GM06990 (cell line): ENCODE measurements at regions not wholly inside any gene's neighbourhood (a gene's known extent, or its start where the extent isn't known, plus 50 kb on each side); places are given as distances from the start of the nearest gene placed in this dataset.

Experiments
- DNase-seq: peaks from one replicate; pipeline ENCODE4 v3.0.0-alpha.2; 2011; ENCODE audit not compliant: insufficient read length; ENCODE audit errors: extremely low read depth
- H3K27me3 ChIP-seq: replicated peaks from 2 replicates; pipeline ENCODE4 v1.6.0; 2011; ENCODE audit warnings: low read length; ENCODE audit not compliant: control insufficient read depth, insufficient read depth
- H3K36me3 ChIP-seq: 2 replicates; pipeline ENCODE4 v1.5.1; 2011; ENCODE audit warnings: low read length; ENCODE audit not compliant: control insufficient read depth, insufficient read depth
- H3K4me3 ChIP-seq: replicated peaks from 2 replicates; pipeline ENCODE4 v1.5.1; 2011; ENCODE audit warnings: low read depth, mild to moderate bottlenecking, control low read depth, low read length
- CTCF ChIP-seq: IDR thresholded peaks from 2 replicates; pipeline ENCODE4 v1.5.1; 2011; ENCODE audit warnings: low read length, control low read depth, mild to moderate bottlenecking, inconsistent platforms; ENCODE audit not compliant: insufficient read depth, poor library complexity, severe bottlenecking

DNA sequence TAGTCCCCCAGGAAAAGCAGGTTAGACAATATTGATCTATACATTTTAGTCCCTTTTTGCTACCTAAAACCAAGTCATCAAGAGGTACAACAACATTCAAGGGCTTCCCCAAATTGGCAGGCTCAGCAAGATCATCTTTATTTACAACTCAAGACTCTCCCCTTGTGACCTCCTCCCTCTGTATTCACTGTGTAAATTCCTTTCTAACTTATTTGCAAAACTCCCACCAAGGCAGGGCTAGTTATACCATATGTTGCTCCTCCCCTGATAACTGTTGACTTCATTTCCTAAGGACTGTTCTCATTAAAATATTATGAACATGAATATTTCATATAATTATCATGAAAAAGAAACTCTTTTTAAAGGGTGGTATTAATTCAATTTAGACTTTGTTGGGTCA, 275.6 kb downstream of the DTHD1 start:
- Histone ChIP-seq H3K4me3 (no peak overlapping the region), H3K36me3 (no peaks in the 10 kb centered on the region), H3K27me3 (no peaks in the 10 kb centered on the region)
- no peak for TF ChIP-seq CTCF
- DNase-seq, result no peak

GRCh38 chr4:36568575-36568974, 287.2 kb downstream of the DTHD1 start:
- no peaks in the 10 kb centered on the region for H3K36me3 ChIP-seq
- DNase-seq, result no peak
- TF ChIP-seq CTCF, result no peak
- no peak overlapping the region for H3K4me3 ChIP-seq
- no peaks in the 10 kb centered on the region for H3K27me3 ChIP-seq

DNA sequence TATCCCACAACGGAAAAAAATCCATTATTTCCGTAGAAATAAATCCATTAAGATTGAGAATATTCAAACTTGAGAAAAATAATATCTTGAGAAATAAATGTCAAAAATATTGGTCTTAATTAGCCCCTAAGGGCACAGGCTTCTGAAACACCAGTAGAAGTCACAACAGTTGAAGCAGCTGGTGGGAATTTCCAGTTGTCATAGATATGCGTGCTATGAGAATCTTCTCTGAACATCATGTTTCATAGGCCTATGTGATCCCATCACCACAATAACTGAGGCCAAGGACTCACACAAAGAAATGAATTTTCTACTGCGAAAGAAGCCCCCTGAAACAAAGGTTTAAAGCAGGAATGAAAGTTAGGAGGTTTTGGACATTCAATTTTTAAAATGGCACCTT, 292.0 kb downstream of the DTHD1 start:
- DNase-seq, result no peak
- no peak overlapping the region for H3K4me3 ChIP-seq
- TF ChIP-seq CTCF, result no peak
- H3K27me3 ChIP-seq, result no peaks in the 10 kb centered on the region
- no peaks in the 10 kb centered on the region for H3K36me3 ChIP-seq

- Histone ChIP-seq H3K27me3 (no peaks in the 10 kb centered on the region), H3K4me3 (no peak overlapping the region), H3K36me3 (no peaks in the 10 kb centered on the region)
- DNase-seq, result no peak
- TF ChIP-seq CTCF, result no peak
Measured at GRCh38 chr4:36574816-36575215, 293.4 kb downstream of the DTHD1 start.

DNA sequence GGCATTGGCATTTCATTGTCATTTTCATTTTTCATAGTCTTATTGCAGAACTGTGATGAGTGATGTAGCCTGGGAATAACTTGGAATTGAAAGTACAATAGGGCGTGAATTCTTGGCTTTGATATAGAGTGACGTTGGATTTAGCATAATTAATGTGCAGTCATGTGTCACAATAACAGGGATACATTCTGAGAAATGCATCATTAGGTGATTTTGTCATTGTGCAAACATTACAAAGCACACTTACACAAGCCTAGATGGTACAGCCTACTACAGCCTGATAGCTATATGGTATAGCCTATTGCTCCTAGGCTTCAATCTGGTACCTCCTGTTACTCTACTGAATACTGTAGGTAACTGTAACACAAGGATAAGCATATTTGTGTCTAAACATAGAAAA, 300.8 kb downstream of the DTHD1 start:
- Histone ChIP-seq H3K4me3 (no peak overlapping the region), H3K36me3 (no peaks in the 10 kb centered on the region), H3K27me3 (no peaks in the 10 kb centered on the region)
- DNase-seq, result no peak
- no peak for TF ChIP-seq CTCF

DNA sequence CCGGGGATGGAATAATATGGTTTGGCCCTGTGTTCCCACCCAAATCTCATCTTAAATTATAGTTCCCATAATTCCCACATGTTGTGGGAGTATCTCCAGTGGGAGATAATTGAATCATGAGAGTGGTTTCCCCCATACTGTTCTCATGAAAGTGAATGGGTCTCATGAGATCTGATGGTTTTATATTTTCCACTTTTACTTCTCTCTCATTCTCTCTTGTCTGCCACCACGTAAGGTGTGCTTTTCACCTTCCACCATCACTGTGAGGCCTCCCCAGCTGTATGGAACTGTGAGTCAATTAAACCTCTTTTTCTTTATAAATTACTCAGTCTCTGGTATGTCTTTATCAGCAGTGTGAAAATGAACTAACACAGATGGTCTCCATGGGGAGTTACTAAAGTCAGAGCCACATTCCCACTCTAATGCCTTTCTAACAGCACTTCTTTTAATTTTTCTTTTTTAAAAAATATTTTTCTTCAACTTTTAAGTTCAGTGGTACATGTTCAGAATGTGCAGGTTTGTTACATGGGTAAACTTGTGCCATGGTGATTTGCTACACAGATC, 306.6 kb downstream of the DTHD1 start:
- no peaks in the 10 kb centered on the region for H3K36me3 ChIP-seq
- TF ChIP-seq CTCF, result no peak
- DNase-seq, result no peak
- no peaks in the 10 kb centered on the region for H3K27me3 ChIP-seq
- no peak overlapping the region for H3K4me3 ChIP-seq
